ENCODE measurements at regions not wholly inside any gene's neighbourhood (a gene's known extent, or its start where the extent isn't known, plus 50 kb on each side); places are given as distances from the start of the nearest gene placed in this dataset.
"Not testable (repeated sequence)": the region's sequence is repeated elsewhere in the genome, so short reads cannot be mapped to it uniquely, and the experiment has no call there.

GRCh38 chr5:83001796-83002381, 75.3 kb downstream of the TMEM167A start:
- DNase-seq, result no peak

- no peak for DNase-seq
Observed at GRCh38 chr5:83000922-83001321, 76.3 kb downstream of the TMEM167A start.

GRCh38 chr5:83000428-83000827, 76.8 kb downstream of the TMEM167A start:
- peak in 1 of 2 experiments; percentile 4 for DNase-seq

GRCh38 chr5:82993416-82993815, 83.8 kb downstream of the TMEM167A start:
- DNase-seq, result no peak

GRCh38 chr5:82992646-82993045, 84.5 kb downstream of the TMEM167A start:
- DNase-seq, result no peak

- no peak for DNase-seq
Observed at GRCh38 chr5:82991678-82992323, 85.4 kb downstream of the TMEM167A start.

GRCh38 chr5:82991059-82991458, 86.1 kb downstream of the TMEM167A start:
- no peak for DNase-seq

GRCh38 chr5:82987188-82987587, 90.0 kb downstream of the TMEM167A start:
- DNase-seq, result no peak

GRCh38 chr5:82986404-82986803, 90.8 kb downstream of the TMEM167A start:
- DNase-seq, result no peak

- no peak for DNase-seq
Observed at GRCh38 chr5:82985763-82986162, 91.4 kb downstream of the TMEM167A start.

- no peak for DNase-seq
Observed at GRCh38 chr5:82984786-82985735, 92.1 kb downstream of the TMEM167A start.

- no peak for DNase-seq
Observed at GRCh38 chr5:82982846-82983245, 94.3 kb downstream of the TMEM167A start.

- not testable (repeated sequence) for DNase-seq
Observed at GRCh38 chr5:82976887-82977286, 100.3 kb downstream of the TMEM167A start.

- no peak for DNase-seq
Observed at GRCh38 chr5:82975812-82976211, 101.4 kb downstream of the TMEM167A start.

GRCh38 chr5:82975396-82975795, 101.8 kb downstream of the TMEM167A start:
- DNase-seq, result no peak

- not testable (repeated sequence) for DNase-seq
Observed at GRCh38 chr5:82974346-82974745, 102.8 kb downstream of the TMEM167A start.

GRCh38 chr5:82971901-82972300, 105.3 kb downstream of the TMEM167A start:
- no peak for DNase-seq

- not testable (repeated sequence) for DNase-seq
Observed at GRCh38 chr5:82971034-82971806, 106.0 kb downstream of the TMEM167A start.

- DNase-seq, result not testable (repeated sequence)
Observed at GRCh38 chr5:82969221-82969976, 107.8 kb downstream of the TMEM167A start.

GRCh38 chr5:82967072-82967471, 110.1 kb downstream of the TMEM167A start:
- no peak for DNase-seq

GRCh38 chr5:82959466-82959865, 117.7 kb downstream of the TMEM167A start:
- DNase-seq, result no peak

- DNase-seq, result no peak
Observed at GRCh38 chr5:82956600-82956999, 120.6 kb downstream of the TMEM167A start.
